KMS-11 (cell line): ENCODE measurements at regions not wholly inside any gene's neighbourhood (a gene's known extent, or its start where the extent isn't known, plus 50 kb on each side); places are given as distances from the start of the nearest gene placed in this dataset.

ENCODE experiments used
- H2AFZ ChIP-seq: fragments of 200-600 bp; sonication (generic); 2 replicates; pipeline ENCODE4 v1.6.1; 2016; ENCODE audit warnings: antibody characterized with exemption, mixed run types, low read depth
- H3K27ac ChIP-seq: fragments of 200-600 bp; sonication (generic); 2 replicates; pipeline ENCODE4 v1.6.1; 2016; ENCODE audit warnings: mild to moderate bottlenecking, mixed run types
- H3K27me3 ChIP-seq: fragments of 200-600 bp; sonication (generic); 2 replicates; pipeline ENCODE4 v1.6.1; 2017; ENCODE audit warnings: mild to moderate bottlenecking, low read depth, mixed run types, moderate library complexity; ENCODE audit not compliant: insufficient read depth
- H3K36me3 ChIP-seq: fragments of 200-600 bp; sonication (generic); 2 replicates; pipeline ENCODE4 v1.6.1; 2017; ENCODE audit warnings: mild to moderate bottlenecking, mixed run types; ENCODE audit not compliant: insufficient read depth
- H3K4me1 ChIP-seq: fragments of 200-600 bp; sonication (generic); 2 replicates; pipeline ENCODE4 v1.6.1; 2016; ENCODE audit warnings: mild to moderate bottlenecking, low read depth, mixed run types; ENCODE audit not compliant: poor library complexity, severe bottlenecking
- H3K4me2 ChIP-seq: fragments of 200-600 bp; sonication (generic); 2 replicates; pipeline ENCODE4 v1.7.0; 2016; ENCODE audit warnings: mild to moderate bottlenecking, mixed run types
- H3K4me3 ChIP-seq: fragments of 200-600 bp; sonication (generic); IDR thresholded peaks from 2 replicates; pipeline ENCODE4 v1.6.1; 2017; ENCODE audit warnings: low read depth, low read length, mixed read lengths; ENCODE audit not compliant: insufficient read depth
- H3K79me2 ChIP-seq: fragments of 200-600 bp; sonication (generic); 2 replicates; pipeline ENCODE4 v1.6.1; 2016; ENCODE audit warnings: low read depth, mixed run types; ENCODE audit not compliant: insufficient read depth
- H3K9ac ChIP-seq: fragments of 200-600 bp; sonication (generic); 2 replicates; pipeline ENCODE4 v1.6.1; 2016; ENCODE audit warnings: mild to moderate bottlenecking, mixed run types
- H4K20me1 ChIP-seq: fragments of 200-600 bp; sonication (generic); 2 replicates; pipeline ENCODE4 v1.6.1; 2016; ENCODE audit warnings: mild to moderate bottlenecking, mixed run types; ENCODE audit not compliant: insufficient read depth
- TF ChIP-seq, protein P1 (sequence below): fragments of 200-600 bp; sonication (generic); conservative IDR thresholded peaks from 2 replicates; pipeline ENCODE4 v1.6.1; 2017; ENCODE audit warnings: low read depth, mild to moderate bottlenecking, antibody characterized with exemption, low read length, moderate library complexity, mixed read lengths

DNA sequence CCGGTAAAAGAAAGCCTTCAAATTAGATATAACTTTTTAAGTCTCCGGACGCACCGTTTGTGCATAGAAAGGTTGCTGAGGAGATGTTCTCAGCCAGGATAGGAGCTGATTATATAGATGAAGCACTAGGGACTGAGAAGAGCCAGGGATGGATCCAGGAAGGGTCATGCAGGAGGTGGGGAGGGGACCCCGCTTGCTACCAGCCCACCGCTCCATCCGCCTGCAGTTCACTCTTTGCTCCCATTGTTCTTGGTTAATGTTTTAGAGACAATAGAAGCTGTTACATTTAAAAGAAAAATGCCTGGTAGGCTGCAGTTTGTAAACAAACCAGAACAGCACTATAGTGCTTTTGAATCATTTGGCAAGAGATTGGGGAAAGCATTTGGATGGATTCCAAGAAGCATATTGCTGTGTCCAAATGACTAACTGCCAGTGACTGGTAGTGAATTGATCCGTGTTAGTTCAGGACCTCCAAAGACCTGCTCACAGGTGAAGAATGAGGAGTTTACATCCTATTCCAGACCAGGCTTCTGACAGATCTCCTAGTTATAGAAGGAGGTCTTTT is 175.9 kb upstream of the TAC1 start:
- no peaks in the 10 kb centered on the region for H3K27me3 ChIP-seq
- TF ChIP-seq, protein P1, sequence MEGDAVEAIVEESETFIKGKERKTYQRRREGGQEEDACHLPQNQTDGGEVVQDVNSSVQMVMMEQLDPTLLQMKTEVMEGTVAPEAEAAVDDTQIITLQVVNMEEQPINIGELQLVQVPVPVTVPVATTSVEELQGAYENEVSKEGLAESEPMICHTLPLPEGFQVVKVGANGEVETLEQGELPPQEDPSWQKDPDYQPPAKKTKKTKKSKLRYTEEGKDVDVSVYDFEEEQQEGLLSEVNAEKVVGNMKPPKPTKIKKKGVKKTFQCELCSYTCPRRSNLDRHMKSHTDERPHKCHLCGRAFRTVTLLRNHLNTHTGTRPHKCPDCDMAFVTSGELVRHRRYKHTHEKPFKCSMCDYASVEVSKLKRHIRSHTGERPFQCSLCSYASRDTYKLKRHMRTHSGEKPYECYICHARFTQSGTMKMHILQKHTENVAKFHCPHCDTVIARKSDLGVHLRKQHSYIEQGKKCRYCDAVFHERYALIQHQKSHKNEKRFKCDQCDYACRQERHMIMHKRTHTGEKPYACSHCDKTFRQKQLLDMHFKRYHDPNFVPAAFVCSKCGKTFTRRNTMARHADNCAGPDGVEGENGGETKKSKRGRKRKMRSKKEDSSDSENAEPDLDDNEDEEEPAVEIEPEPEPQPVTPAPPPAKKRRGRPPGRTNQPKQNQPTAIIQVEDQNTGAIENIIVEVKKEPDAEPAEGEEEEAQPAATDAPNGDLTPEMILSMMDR: no peak
- H3K36me3 ChIP-seq: no peaks in the 10 kb centered on the region
- H3K9ac ChIP-seq: no peak overlapping the region
- no peaks in the 10 kb centered on the region for H4K20me1 ChIP-seq
- H3K4me3 ChIP-seq: no peak overlapping the region
- H3K4me1 ChIP-seq: no peaks in the 10 kb centered on the region
- no peak overlapping the region for H3K27ac ChIP-seq
- no peak overlapping the region for H2AFZ ChIP-seq
- no peaks in the 10 kb centered on the region for H3K79me2 ChIP-seq
- no peak overlapping the region for H3K4me2 ChIP-seq

DNA sequence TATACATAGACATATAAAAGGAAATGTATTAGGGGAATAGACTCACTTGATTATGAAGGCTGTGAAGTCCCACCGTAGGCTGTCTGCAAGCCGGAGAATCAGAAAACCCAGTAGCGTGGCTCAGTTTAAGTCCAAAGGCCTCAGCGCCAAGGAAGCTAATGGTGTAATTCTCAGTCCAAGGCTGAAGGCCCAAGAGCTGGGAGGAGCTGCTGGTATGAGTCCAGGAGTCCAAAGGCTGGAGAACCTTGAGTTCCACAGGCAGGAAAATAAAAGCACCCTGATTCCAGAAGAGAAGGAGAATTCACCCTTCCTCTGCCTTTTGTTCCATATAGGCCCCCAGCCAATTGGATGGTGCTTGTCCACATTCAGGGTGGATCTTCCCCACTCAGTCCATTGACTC is 166.2 kb upstream of the TAC1 start:
- TF ChIP-seq, protein P1: no peak
- no peaks in the 10 kb centered on the region for H4K20me1 ChIP-seq

DNA sequence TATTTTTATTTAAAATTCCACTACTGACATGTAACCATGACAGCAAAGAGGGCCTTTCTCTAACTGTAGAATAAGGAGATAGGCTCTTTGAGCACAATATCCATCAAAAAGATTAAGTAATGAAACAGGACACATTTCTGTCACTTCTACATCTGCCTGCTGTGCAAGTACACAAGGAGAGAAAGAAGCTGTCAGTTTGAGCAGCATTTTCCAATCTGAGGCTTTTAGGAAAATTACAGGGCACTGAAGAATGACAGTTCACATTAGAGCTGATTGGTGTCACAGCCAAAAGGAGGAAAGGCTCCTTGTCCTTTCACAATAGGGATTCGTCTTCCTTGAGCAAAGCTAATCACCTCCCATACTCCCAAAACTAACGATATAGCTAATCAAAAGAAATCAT is 158.8 kb upstream of the TAC1 start:
- TF ChIP-seq, protein P1: no peak

More for the DNA sequence above, 166.2 kb upstream of the TAC1 start:
- Histone ChIP-seq H2AFZ (no peak overlapping the region), H3K36me3 (no peaks in the 10 kb centered on the region), H3K9ac (no peak overlapping the region), H3K27me3 (no peaks in the 10 kb centered on the region), H3K4me2 (no peak overlapping the region), H3K27ac (no peak overlapping the region), H3K4me3 (no peak overlapping the region), H3K79me2 (no peaks in the 10 kb centered on the region), H3K4me1 (no peaks in the 10 kb centered on the region)

DNA sequence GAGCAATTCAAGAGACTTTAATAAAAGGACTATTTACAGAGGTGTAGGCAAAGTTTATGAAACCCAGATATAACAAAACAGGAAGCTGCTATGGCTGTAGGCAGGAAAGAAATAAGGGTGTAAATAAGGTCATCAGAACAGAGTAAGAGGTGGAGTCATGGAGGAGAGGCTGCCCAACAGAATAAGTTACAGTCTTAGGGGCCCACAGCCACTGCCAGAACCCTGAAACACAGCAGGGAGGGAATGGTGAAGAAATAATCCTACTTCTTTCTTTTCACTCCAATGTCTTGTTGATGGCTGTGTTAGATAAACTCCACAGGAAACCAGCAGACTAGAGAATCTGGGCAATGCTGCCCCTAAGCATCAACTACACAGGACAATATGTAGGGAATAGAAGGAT is 155.8 kb upstream of the TAC1 start:
- Histone ChIP-seq H3K4me3 (no peak overlapping the region), H3K36me3 (no peaks in the 10 kb centered on the region), H3K4me2 (no peak overlapping the region), H3K27ac (no peak overlapping the region), H3K79me2 (no peaks in the 10 kb centered on the region), H3K4me1 (no peaks in the 10 kb centered on the region), H4K20me1 (no peaks in the 10 kb centered on the region), H3K9ac (no peak overlapping the region), H2AFZ (no peak overlapping the region), H3K27me3 (no peaks in the 10 kb centered on the region)
- TF ChIP-seq, protein P1: no peak

More for the DNA sequence above, 158.8 kb upstream of the TAC1 start:
- H4K20me1 ChIP-seq: no peaks in the 10 kb centered on the region
- H3K27ac ChIP-seq: no peak overlapping the region
- no peaks in the 10 kb centered on the region for H3K27me3 ChIP-seq
- H3K79me2 ChIP-seq: no peaks in the 10 kb centered on the region
- no peaks in the 10 kb centered on the region for H3K36me3 ChIP-seq
- no peak overlapping the region for H3K4me3 ChIP-seq
- H3K9ac ChIP-seq: no peak overlapping the region
- no peak overlapping the region for H2AFZ ChIP-seq
- H3K4me1 ChIP-seq: no peaks in the 10 kb centered on the region
- no peak overlapping the region for H3K4me2 ChIP-seq
